ENCODE measurements at regions not wholly inside any gene's neighbourhood (a gene's known extent, or its start where the extent isn't known, plus 50 kb on each side); places are given as distances from the start of the nearest gene placed in this dataset.

GRCh38 chr5:86757824-86758223 is 140.1 kb downstream of the COX7C start:
- Histone ChIP-seq H3K9me3 (replicated peaks; ENCODE audit: control insufficient read depth, insufficient read depth, low read length) (peaks cover 2% of the 10 kb centered on the region), H3K79me2 (ENCODE audit: control insufficient read depth, insufficient read depth, low read length) (no peaks in the 10 kb centered on the region), H3K9me1 (replicated peaks; ENCODE audit: control insufficient read depth, extremely low read depth, insufficient read depth, low read length) (no peaks in the 10 kb centered on the region), H3K4me1 (ENCODE audit: control insufficient read depth, extremely low read depth, insufficient read depth, low read length) (no peaks in the 10 kb centered on the region), H3K4me3 (replicated peaks in 1 of 3; ENCODE audit: insufficient read depth in 1 of 3, low read depth in 1 of 3, low read length in 3 of 3) (no peak overlapping the region), H4K20me1 (replicated peaks; ENCODE audit: control insufficient read depth, extremely low read depth, insufficient read depth, low read length) (no peaks in the 10 kb centered on the region), H3K27ac (ENCODE audit: insufficient read depth, low read depth, low read length) (no peak overlapping the region), H3K27me3 (ENCODE audit: control insufficient read depth in 2 of 2, insufficient read depth in 2 of 2, low read length in 2 of 2) (no peaks in the 10 kb centered on the region), H3K36me3 (ENCODE audit: control insufficient read depth in 2 of 2, extremely low read depth in 1 of 2, insufficient read depth in 2 of 2, low read length in 2 of 2) (no peaks in the 10 kb centered on the region), H3K9ac (replicated peaks; ENCODE audit: extremely low read depth, insufficient read depth, low read length) (no peak overlapping the region), H3K4me2 (ENCODE audit: insufficient read depth, low read length) (no peak overlapping the region), H2AFZ (ENCODE audit: low read depth, low read length) (no peak overlapping the region)
- dilution Hi-C loops (cut with MboI; ENCODE audit: extremely low pct_ligation_motif_present, low sequenced_read_pairs), result no loop called here
- POLR2A ChIA-PET, result no interaction called here
- CTCF ChIA-PET, result no interaction called here
- intact Hi-C loops (cut with micrococcal nuclease), result no loop called here
- TF ChIP-seq MYC (IDR thresholded peaks at IDR 0.05; ENCODE audit: low read depth, low read length) (no peak), POLR2AphosphoS5 (IDR thresholded peaks at IDR 0.05; ENCODE audit: insufficient read depth, low read depth, low read length) (no peak), MAX (IDR thresholded peaks at IDR 0.05; ENCODE audit: insufficient read depth, insufficient read length) (no peak), JUN (IDR thresholded peaks at IDR 0.05; ENCODE audit: borderline replicate concordance, insufficient read depth, insufficient read length, low read depth) (no peak), CTCF (IDR thresholded peaks at IDR 0.05; ENCODE audit: extremely low read depth in 1 of 2, insufficient read depth in 1 of 2, low read depth in 1 of 2, low read length in 2 of 2) (no peak)
- DNase-seq (ENCODE audit: low read depth, low spot score) (no peak), FAIRE-seq (no peak)
- BruUV-seq (replicated peaks), result no TSS peak

- no peaks in the 10 kb centered on the region for H3K27me3 ChIP-seq (ENCODE audit: control insufficient read depth in 2 of 2, insufficient read depth in 2 of 2, low read length in 2 of 2)
- H3K4me3 ChIP-seq (replicated peaks in 1 of 3; ENCODE audit: insufficient read depth in 1 of 3, low read depth in 1 of 3, low read length in 3 of 3), result no peak overlapping the region
- FAIRE-seq (no peak), DNase-seq (ENCODE audit: low read depth, low spot score) (no peak)
- TF ChIP-seq GATA2 (IDR thresholded peaks at IDR 0.05; ENCODE audit: insufficient read depth, insufficient read length, low read depth, low read length) (no peak), MAX (IDR thresholded peaks at IDR 0.05; ENCODE audit: insufficient read depth, insufficient read length) (no peak), MYC (IDR thresholded peaks at IDR 0.05; ENCODE audit: low read depth, low read length) (no peak), POLR2AphosphoS5 (IDR thresholded peaks at IDR 0.05; ENCODE audit: insufficient read depth, low read depth, low read length) (no peak), FOS (IDR thresholded peaks at IDR 0.05; ENCODE audit: borderline replicate concordance, insufficient read depth, low read length) (no peak)
- POLR2A ChIA-PET, result no interaction called here
- no peaks in the 10 kb centered on the region for H3K36me3 ChIP-seq (ENCODE audit: control insufficient read depth in 2 of 2, extremely low read depth in 1 of 2, insufficient read depth in 2 of 2, low read length in 2 of 2)
- H3K9me1 ChIP-seq (replicated peaks; ENCODE audit: control insufficient read depth, extremely low read depth, insufficient read depth, low read length), result no peaks in the 10 kb centered on the region
- H2AFZ ChIP-seq (ENCODE audit: low read depth, low read length), result no peak overlapping the region
- dilution Hi-C loops (cut with MboI; ENCODE audit: extremely low pct_ligation_motif_present, low sequenced_read_pairs), result no loop called here
- CTCF ChIA-PET, result no interaction called here
- intact Hi-C loops (cut with micrococcal nuclease), result no loop called here
- peaks cover 2% of the 10 kb centered on the region for H3K9me3 ChIP-seq (replicated peaks; ENCODE audit: control insufficient read depth, insufficient read depth, low read length)
- H3K27ac ChIP-seq (ENCODE audit: insufficient read depth, low read depth, low read length), result no peak overlapping the region
- no peak overlapping the region for H3K4me2 ChIP-seq (ENCODE audit: insufficient read depth, low read length)
- BruUV-seq (replicated peaks), result no TSS peak
- no peak overlapping the region for H3K9ac ChIP-seq (replicated peaks; ENCODE audit: extremely low read depth, insufficient read depth, low read length)
- no peaks in the 10 kb centered on the region for H3K4me1 ChIP-seq (ENCODE audit: control insufficient read depth, extremely low read depth, insufficient read depth, low read length)
- H4K20me1 ChIP-seq (replicated peaks; ENCODE audit: control insufficient read depth, extremely low read depth, insufficient read depth, low read length), result no peaks in the 10 kb centered on the region
- no peaks in the 10 kb centered on the region for H3K79me2 ChIP-seq (ENCODE audit: control insufficient read depth, insufficient read depth, low read length)
Observed at GRCh38 chr5:86760661-86761060, 142.9 kb downstream of the COX7C start.
